BJ (cell line): ENCODE measurements at regions not wholly inside any gene's neighbourhood (a gene's known extent, or its start where the extent isn't known, plus 50 kb on each side); places are given as distances from the start of the nearest gene placed in this dataset.
"Not testable (repeated sequence)": the region's sequence is repeated elsewhere in the genome, so short reads cannot be mapped to it uniquely, and the experiment has no call there.

Experiments used
- CTCF ChIA-PET: fragments of 350-600 bp; formaldehyde crosslinking; extraction: SDS; loops from one replicate; lab custom pipeline; 2021; ENCODE audit warnings: antibody characterized with exemption, inconsistent platforms; lab: Yijun Ruan, JAX
- POLR2A ChIA-PET: fragments of 300-600 bp; sonication (Branson Sonifier 250); formaldehyde crosslinking; extraction: SDS; loops from one replicate; lab custom pipeline; 2021; ENCODE audit warnings: antibody characterized with exemption; lab: Charles Lee
- DNase-seq: peaks from one replicate; pipeline ENCODE4 v3.0.0-alpha.2; 2011; ENCODE audit warnings: low read depth
- H3K27me3 ChIP-seq: 2 replicates; pipeline ENCODE4 v1.6.0; 2011; ENCODE audit warnings: low read length; ENCODE audit not compliant: control insufficient read depth, insufficient read depth
- H3K36me3 ChIP-seq: 2 replicates; pipeline ENCODE4 v1.5.1; 2011; ENCODE audit warnings: low read length; ENCODE audit not compliant: control insufficient read depth, insufficient read depth
- H3K4me3 ChIP-seq: 2 replicates; pipeline ENCODE4 v1.5.1; 2011; ENCODE audit warnings: low read depth, mild to moderate bottlenecking, control low read depth, low read length
- TF ChIP-seq, protein P1 (sequence below): IDR thresholded peaks from 2 replicates; pipeline ENCODE4 v1.5.1; 2011; ENCODE audit warnings: low read depth, mild to moderate bottlenecking, control low read depth, inconsistent platforms, low read length, moderate library complexity; ENCODE audit not compliant: insufficient read depth

DNA sequence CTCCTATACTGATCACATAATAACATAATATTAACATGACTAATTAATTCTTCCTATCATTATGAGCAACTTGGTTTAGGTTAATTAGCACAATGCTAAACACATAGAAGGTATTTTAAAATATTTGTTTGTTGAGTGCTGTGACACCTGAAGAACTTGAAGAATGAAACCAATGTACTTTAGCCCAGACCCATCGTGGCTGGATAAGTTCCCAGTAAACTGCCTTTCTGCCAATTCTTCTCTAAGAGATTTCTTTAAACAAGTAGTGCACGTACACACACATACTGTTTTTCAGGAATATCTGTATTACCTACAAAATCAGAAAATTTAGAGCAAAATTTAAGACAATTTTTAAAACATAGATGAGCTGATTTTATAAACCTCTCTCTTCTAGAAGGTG, 207.4 kb upstream of the SSTR1 start:
- TF ChIP-seq, protein P1, sequence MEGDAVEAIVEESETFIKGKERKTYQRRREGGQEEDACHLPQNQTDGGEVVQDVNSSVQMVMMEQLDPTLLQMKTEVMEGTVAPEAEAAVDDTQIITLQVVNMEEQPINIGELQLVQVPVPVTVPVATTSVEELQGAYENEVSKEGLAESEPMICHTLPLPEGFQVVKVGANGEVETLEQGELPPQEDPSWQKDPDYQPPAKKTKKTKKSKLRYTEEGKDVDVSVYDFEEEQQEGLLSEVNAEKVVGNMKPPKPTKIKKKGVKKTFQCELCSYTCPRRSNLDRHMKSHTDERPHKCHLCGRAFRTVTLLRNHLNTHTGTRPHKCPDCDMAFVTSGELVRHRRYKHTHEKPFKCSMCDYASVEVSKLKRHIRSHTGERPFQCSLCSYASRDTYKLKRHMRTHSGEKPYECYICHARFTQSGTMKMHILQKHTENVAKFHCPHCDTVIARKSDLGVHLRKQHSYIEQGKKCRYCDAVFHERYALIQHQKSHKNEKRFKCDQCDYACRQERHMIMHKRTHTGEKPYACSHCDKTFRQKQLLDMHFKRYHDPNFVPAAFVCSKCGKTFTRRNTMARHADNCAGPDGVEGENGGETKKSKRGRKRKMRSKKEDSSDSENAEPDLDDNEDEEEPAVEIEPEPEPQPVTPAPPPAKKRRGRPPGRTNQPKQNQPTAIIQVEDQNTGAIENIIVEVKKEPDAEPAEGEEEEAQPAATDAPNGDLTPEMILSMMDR, result no peak
- H3K27me3 ChIP-seq, result no peaks in the 10 kb centered on the region
- no peak overlapping the region for H3K4me3 ChIP-seq
- ChIA-PET POLR2A (no interaction called here), CTCF (interaction anchor here (1.3 kb wide), 1 partner anchor 16 kb away, joined by 3 read pairs; no protein-coding TSS in a partner anchor)
- DNase-seq, result no peak
- H3K36me3 ChIP-seq, result no peaks in the 10 kb centered on the region

DNA sequence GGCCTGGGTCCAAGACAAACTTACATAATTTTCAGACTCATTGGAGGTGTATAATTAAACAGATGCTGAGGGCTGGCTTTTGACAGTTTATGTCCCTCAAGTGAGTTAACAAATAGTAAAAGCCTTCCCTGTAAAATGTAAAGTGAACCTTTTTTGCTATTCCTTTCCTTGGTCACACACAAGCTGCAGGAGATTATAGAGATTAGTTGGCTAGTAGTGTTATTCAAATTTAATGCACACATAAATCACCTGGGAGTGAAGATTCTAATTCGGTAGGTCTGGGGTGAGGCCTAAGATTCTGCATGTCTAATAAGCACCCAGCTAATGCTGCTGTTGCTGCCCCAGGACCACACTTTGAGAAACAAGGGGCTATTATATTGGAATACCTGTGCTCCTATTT, 206.2 kb upstream of the SSTR1 start:
- TF ChIP-seq, protein P1, result no peak
- Histone ChIP-seq H3K36me3 (no peaks in the 10 kb centered on the region), H3K4me3 (no peak overlapping the region), H3K27me3 (no peaks in the 10 kb centered on the region)
- POLR2A ChIA-PET, result no interaction called here
- no peak for DNase-seq
- CTCF ChIA-PET, result interaction anchor here (0.6 to 1.3 kb wide), 3 partner anchors 15 to 89 kb away, joined by 3 to 4 read pairs (median 3); no protein-coding TSS in a partner anchor

DNA sequence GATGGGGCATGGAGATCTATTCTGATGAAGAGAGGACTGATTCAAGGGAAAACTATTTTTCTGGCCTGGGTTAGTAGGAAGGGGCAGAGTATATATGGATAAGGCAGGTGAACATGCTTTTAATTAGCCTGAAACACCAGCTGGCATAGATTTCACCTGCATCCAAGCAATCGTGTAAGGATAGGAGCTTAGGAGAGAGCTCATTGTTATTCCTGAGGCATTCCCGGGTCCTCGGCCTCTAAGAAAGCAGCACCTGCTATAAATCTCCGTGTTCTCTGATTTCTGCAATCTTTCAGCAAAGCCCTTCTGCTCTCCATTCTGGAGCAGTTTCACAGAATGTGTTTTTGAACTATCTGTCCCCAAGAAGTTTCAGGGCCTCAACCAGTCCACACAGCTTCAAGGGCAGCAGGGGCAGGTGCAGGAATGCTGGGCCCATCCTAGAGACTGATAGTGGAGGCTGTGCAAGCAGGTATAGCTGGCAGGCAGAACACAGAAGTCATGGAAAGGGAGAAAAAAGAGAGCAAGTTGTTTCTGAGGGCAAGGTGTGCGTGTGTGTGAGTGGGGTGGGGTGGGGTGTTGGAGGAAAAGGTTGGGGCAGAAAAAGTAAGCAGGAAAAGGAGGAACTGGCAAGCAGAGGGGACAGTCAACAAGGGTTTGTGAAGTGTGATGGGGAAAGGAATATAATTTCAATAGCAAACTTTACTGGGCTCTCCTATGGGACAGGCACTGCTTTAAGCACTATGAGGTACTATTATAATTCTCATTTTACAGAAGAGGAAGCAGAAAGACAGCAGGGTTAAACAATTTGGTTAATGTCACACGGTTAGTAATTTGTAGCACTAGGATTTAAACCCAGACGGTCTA, 203.7 kb upstream of the SSTR1 start:
- no peak for DNase-seq
- no peaks in the 10 kb centered on the region for H3K36me3 ChIP-seq
- TF ChIP-seq, protein P1, result no peak
- ChIA-PET CTCF (interaction anchor here (1.5 kb wide), 1 partner anchor 18 kb away, joined by 4 read pairs; no protein-coding TSS in a partner anchor), POLR2A (no interaction called here)
- H3K27me3 ChIP-seq, result no peaks in the 10 kb centered on the region
- no peak overlapping the region for H3K4me3 ChIP-seq

DNA sequence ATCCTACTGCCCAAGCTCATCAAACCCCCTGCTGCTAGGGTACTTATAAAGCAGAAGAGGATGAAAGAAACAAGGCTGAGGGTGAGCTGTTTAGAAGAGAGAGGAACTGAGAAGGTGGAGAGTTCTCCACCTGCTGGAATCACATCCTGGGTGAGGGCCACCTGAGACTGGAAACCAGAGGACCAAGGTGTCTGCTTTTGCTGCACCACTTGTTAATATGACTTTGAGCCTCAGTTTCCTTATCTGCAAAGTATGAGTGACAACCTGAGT, 203.2 kb upstream of the SSTR1 start:
- H3K36me3 ChIP-seq, result no peaks in the 10 kb centered on the region
- no peak overlapping the region for H3K4me3 ChIP-seq
- ChIA-PET CTCF (interaction anchor here (1.5 kb wide), 1 partner anchor 17 kb away, joined by 4 read pairs; no protein-coding TSS in a partner anchor), POLR2A (no interaction called here)
- TF ChIP-seq, protein P1, result no peak
- H3K27me3 ChIP-seq, result no peaks in the 10 kb centered on the region
- DNase-seq, result no peak

DNA sequence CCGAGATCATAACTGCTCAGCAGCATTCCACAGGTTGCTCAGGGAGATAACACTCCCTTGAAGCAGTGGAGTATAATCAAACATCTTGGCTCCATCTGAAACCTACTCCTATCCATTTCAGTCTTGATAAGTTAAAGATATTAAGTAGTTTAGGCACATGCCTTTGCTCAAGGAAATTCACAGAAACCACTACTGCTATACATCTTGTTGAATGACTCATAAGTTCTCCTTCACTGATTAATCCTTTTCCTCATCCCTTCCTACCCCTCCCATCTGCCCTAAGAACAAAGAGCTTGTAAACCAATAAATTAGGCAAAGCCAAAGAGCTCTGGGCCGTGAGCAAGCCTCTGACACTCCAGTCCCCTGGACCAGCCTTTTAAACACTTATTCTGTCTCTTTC, 196.5 kb upstream of the SSTR1 start:
- POLR2A ChIA-PET, H3K4me3 ChIP-seq, H3K36me3 ChIP-seq, CTCF ChIA-PET, H3K27me3 ChIP-seq: not testable (repeated sequence)
- DNase-seq, result peak; percentile 18
